ENCODE measurements at regions not wholly inside any gene's neighbourhood (a gene's known extent, or its start where the extent isn't known, plus 50 kb on each side); places are given as distances from the start of the nearest gene placed in this dataset.
"Not testable (repeated sequence)": the region's sequence is repeated elsewhere in the genome, so short reads cannot be mapped to it uniquely, and the experiment has no call there.

- TF ChIP-seq CTCF, POLR2A (IDR thresholded peaks at IDR 0.05): not testable (repeated sequence)
These were observed 831.3 kb downstream of the TTLL7 start for GRCh38 chr1:83167634-83168033.
